ENCODE measurements at regions not wholly inside any gene's neighbourhood (a gene's known extent, or its start where the extent isn't known, plus 50 kb on each side); places are given as distances from the start of the nearest gene placed in this dataset.

GRCh38 chr4:163273203-163273602 lies 59.2 kb downstream of the NPY1R start:
- TF ChIP-seq POLR2AphosphoS5 (IDR thresholded peaks at IDR 0.05; ENCODE audit: borderline replicate concordance, low read depth, low read length) (no peak), EZH2 (IDR thresholded peaks at IDR 0.05) (no peak), FOXP2 (optimal IDR thresholded peaks at IDR 0.05; ENCODE audit: control extremely low read depth, extremely low read length, insufficient read depth) (no peak)

Data from SK-N-MC (cell line).